GM12872 (cell line): ENCODE measurements at regions not wholly inside any gene's neighbourhood (a gene's known extent, or its start where the extent isn't known, plus 50 kb on each side); places are given as distances from the start of the nearest gene placed in this dataset.

Source experiments
- CTCF ChIP-seq: IDR thresholded peaks from 3 replicates; pipeline ENCODE4 v1.5.1; 2011; ENCODE audit warnings: low read depth, mild to moderate bottlenecking, low read length, moderate library complexity; ENCODE audit not compliant: insufficient read depth

GRCh38 chr7:28301148-28301641 is 111.1 kb upstream of the CREB5 start:
- no peak for TF ChIP-seq CTCF

GRCh38 chr7:28304290-28304689 is 108.0 kb upstream of the CREB5 start:
- TF ChIP-seq CTCF = no peak

- no peak for TF ChIP-seq CTCF
These were observed 102.4 kb upstream of the CREB5 start for GRCh38 chr7:28309704-28310459.

- TF ChIP-seq CTCF = no peak
These were observed 101.9 kb upstream of the CREB5 start for GRCh38 chr7:28310460-28310848.

- TF ChIP-seq CTCF = no peak
These were observed 100.6 kb upstream of the CREB5 start for GRCh38 chr7:28311670-28312069.

- no peak for TF ChIP-seq CTCF
These were observed 99.4 kb upstream of the CREB5 start for GRCh38 chr7:28312948-28313347.

GRCh38 chr7:28314841-28315240 is 97.5 kb upstream of the CREB5 start:
- no peak for TF ChIP-seq CTCF
